HepG2 (cell line): ENCODE measurements at regions not wholly inside any gene's neighbourhood (a gene's known extent, or its start where the extent isn't known, plus 50 kb on each side); places are given as distances from the start of the nearest gene placed in this dataset.

Source experiments
- ATAC-seq: fragments of 200-7000 bp; cut with Tn5 transposase; 3 replicates; pipeline ENCODE4 v1.9.1; 2020; ENCODE audit warnings: mild to moderate bottlenecking, moderate library complexity
- BruUV-seq: library from RNA; stranded (reverse); fragments of 400-500 nt; replicated peaks from 2 replicates; lab custom pipeline; 2021; lab: Mats Ljungman, UMichigan
- CTCF ChIA-PET: fragments of 300-600 bp; formaldehyde crosslinking; extraction: SDS; loops from one replicate; lab custom pipeline; 2021; ENCODE audit warnings: low total read pairs, inconsistent platforms, low intra/inter-chr PET ratio; lab: Yijun Ruan, JAX
- POLR2A ChIA-PET: fragments of 350-600 bp; sonication (Branson Sonifier 250); formaldehyde crosslinking; loops from one replicate; lab custom pipeline; 2020; ENCODE audit warnings: antibody characterized with exemption, inconsistent platforms; lab: Yijun Ruan, JAX
- DNase-seq: peaks from one replicate; pipeline ENCODE4 v3.0.0-alpha.2; 2015; ENCODE audit warnings: low spot score
- FAIRE-seq: peaks from 3 replicates; lab custom pipeline; 2011; peaks lifted over from hg19 to GRCh38; lab: Jason Lieb, UNC
- H2AFZ ChIP-seq: one replicate; pipeline ENCODE4 v1.6.1; 2011; ENCODE audit warnings: low read length, inconsistent platforms
- H3K27ac ChIP-seq: fragments of 300-600 bp; 3 replicates; pipeline ENCODE4 v1.8.0; 2011; ENCODE audit warnings: mixed run types, mild to moderate bottlenecking, mixed read lengths, low read length, inconsistent platforms; ENCODE audit not compliant: insufficient read depth; ENCODE audit errors: extremely low read length
- H3K27me3 ChIP-seq, 2 experiments: fragments of 200-600 bp in 1 of 2; 2 replicates in 1 of 2; 3 replicates in 1 of 2; pipeline versions ENCODE4 v1.6.0 to v1.8.0; 2011; ENCODE audit warnings: low read length in 2 of 2, mild to moderate bottlenecking in 2 of 2, moderate library complexity in 2 of 2, inconsistent platforms in 1 of 2; ENCODE audit not compliant: insufficient read depth in 2 of 2, control insufficient read depth in 1 of 2
- H3K36me3 ChIP-seq, 2 experiments: fragments of 200-600 bp in 1 of 2; replicated peaks in 1 of 2; 2 replicates in 1 of 2; 3 replicates in 1 of 2; pipeline versions ENCODE4 v1.5.1 to v1.8.0; 2011; ENCODE audit warnings: low read length in 2 of 2, inconsistent platforms in 1 of 2; ENCODE audit not compliant: insufficient read depth in 2 of 2, control insufficient read depth in 1 of 2
- H3K4me1 ChIP-seq: 2 replicates; pipeline ENCODE4 v1.5.1; 2012; ENCODE audit warnings: low read length, inconsistent platforms; ENCODE audit not compliant: insufficient read depth
- H3K4me2 ChIP-seq: 2 replicates; pipeline ENCODE4 v1.6.0; 2011; ENCODE audit warnings: low read depth, low read length, inconsistent platforms
- H3K4me3 ChIP-seq, 3 experiments: fragments of 200-600 bp in 1 of 3; sonication (generic), shearing (Covaris generic) in 1 of 3; replicated peaks in 1 of 3; 2 replicates each; pipeline ENCODE4 v1.5.1; 2011 to 2016; ENCODE audit warnings: low read length in 3 of 3, inconsistent platforms in 2 of 3, low read depth in 2 of 3, mild to moderate bottlenecking in 2 of 3, control low read depth in 1 of 3, mixed read lengths in 1 of 3; ENCODE audit not compliant: insufficient read depth in 1 of 3
- H3K79me2 ChIP-seq: one replicate; pipeline ENCODE4 v1.6.1; 2011; ENCODE audit warnings: low read length, inconsistent platforms; ENCODE audit not compliant: insufficient read depth
- H3K9ac ChIP-seq: 2 replicates; pipeline ENCODE4 v1.6.0; 2011; ENCODE audit warnings: mild to moderate bottlenecking, low read depth, low read length, inconsistent platforms; ENCODE audit not compliant: insufficient read depth
- H3K9me3 ChIP-seq: 2 replicates; pipeline ENCODE4 v1.5.1; 2012; ENCODE audit warnings: mild to moderate bottlenecking, low read length
- H4K20me1 ChIP-seq: 2 replicates; pipeline ENCODE4 v1.6.0; 2011; ENCODE audit warnings: inconsistent platforms, mild to moderate bottlenecking, low read length, moderate library complexity; ENCODE audit not compliant: insufficient read depth
- E2F1 ChIP-seq: sonication (generic); formaldehyde crosslinking; IDR thresholded peaks from 2 replicates; pipeline ENCODE4 v1.5.0; 2020; ENCODE audit warnings: missing genetic modification reagents
- HNF4G ChIP-seq, 2 experiments: sonication (generic) in 1 of 2; formaldehyde crosslinking in 1 of 2; IDR thresholded peaks; 2 replicates each; pipeline versions ENCODE4 v1.4.0 to v1.6.1; 2011 to 2020; ENCODE audit warnings: borderline replicate concordance in 2 of 2, low read depth in 2 of 2, mild to moderate bottlenecking in 2 of 2, low read length in 1 of 2, missing genetic modification reagents in 1 of 2, moderate library complexity in 1 of 2
- KAT8 ChIP-seq: IDR thresholded peaks from 2 replicates; pipeline ENCODE4 v1.6.1; 2016; ENCODE audit warnings: missing genetic modification reagents, missing compliant biosample characterization
- RNF219 ChIP-seq: sonication (generic); formaldehyde crosslinking; IDR thresholded peaks from 2 replicates; pipeline ENCODE4 v1.5.0; 2020; ENCODE audit warnings: mild to moderate bottlenecking, missing genetic modification reagents
- TEAD2 ChIP-seq: sonication (generic); formaldehyde crosslinking; IDR thresholded peaks from 2 replicates; pipeline ENCODE4 v1.9.0; 2021; ENCODE audit warnings: missing genetic modification reagents
- TSC22D2 ChIP-seq: sonication (generic); formaldehyde crosslinking; IDR thresholded peaks from 2 replicates; pipeline ENCODE4 v1.5.1; 2020; ENCODE audit warnings: missing genetic modification reagents, mild to moderate bottlenecking, borderline replicate concordance
- ZFP36L2 ChIP-seq: sonication (generic); formaldehyde crosslinking; IDR thresholded peaks from 2 replicates; pipeline ENCODE4 v1.4.0; 2020; ENCODE audit warnings: missing genetic modification reagents
- ZMYM3 ChIP-seq: sonication (generic); formaldehyde crosslinking; IDR thresholded peaks from 2 replicates; pipeline ENCODE4 v1.5.1; 2020; ENCODE audit warnings: mild to moderate bottlenecking, missing genetic modification reagents
- ZNF224 ChIP-seq: sonication (generic); formaldehyde crosslinking; IDR thresholded peaks from 2 replicates; pipeline ENCODE4 v1.5.0; 2020; ENCODE audit warnings: mild to moderate bottlenecking, missing genetic modification reagents
- ZNF800 ChIP-seq: sonication (generic); formaldehyde crosslinking; IDR thresholded peaks from 2 replicates; pipeline ENCODE4 v1.4.0; 2020; ENCODE audit warnings: missing genetic modification reagents
- WGBS: methylation state at CpG from one replicate; pipeline ENCODE4 v1.1.6; 2017; ENCODE audit warnings: low lambda C conversion rate; 5-methylcytosine and 5-hydroxymethylcytosine counted together
- in situ Hi-C: cut with HindIII; loops from 2 replicates; pipeline ENCODE4 v1.10.0; 2017; ENCODE audit warnings: low pct_unique_long_range_greater_than_20kb; ENCODE audit not compliant: extremely low pct_ligation_motif_present
- intact Hi-C: fragments of 100-400 bp; cut with micrococcal nuclease; formaldehyde crosslinking; loops from one replicate; pipeline ENCODE4 v1.10.0; 2022; ENCODE audit not compliant: unreplicated experiment
- TF ChIP-seq, protein P1 (sequence below): sonication (generic); formaldehyde crosslinking; IDR thresholded peaks from 2 replicates; pipeline ENCODE4 v1.8.0; 2022; ENCODE audit warnings: mild to moderate bottlenecking, missing genetic modification reagents, moderate library complexity
- TF ChIP-seq, protein P2 (sequence below): sonication (generic); formaldehyde crosslinking; conservative IDR thresholded peaks from 2 replicates; pipeline ENCODE4 v1.8.0; 2022; ENCODE audit warnings: mild to moderate bottlenecking, moderate library complexity, missing genetic modification reagents
- TF ChIP-seq, protein P3 (sequence below): sonication (generic); formaldehyde crosslinking; IDR thresholded peaks from 2 replicates; pipeline ENCODE4 v1.8.1; 2023; ENCODE audit warnings: mild to moderate bottlenecking, missing genetic modification reagents

DNA sequence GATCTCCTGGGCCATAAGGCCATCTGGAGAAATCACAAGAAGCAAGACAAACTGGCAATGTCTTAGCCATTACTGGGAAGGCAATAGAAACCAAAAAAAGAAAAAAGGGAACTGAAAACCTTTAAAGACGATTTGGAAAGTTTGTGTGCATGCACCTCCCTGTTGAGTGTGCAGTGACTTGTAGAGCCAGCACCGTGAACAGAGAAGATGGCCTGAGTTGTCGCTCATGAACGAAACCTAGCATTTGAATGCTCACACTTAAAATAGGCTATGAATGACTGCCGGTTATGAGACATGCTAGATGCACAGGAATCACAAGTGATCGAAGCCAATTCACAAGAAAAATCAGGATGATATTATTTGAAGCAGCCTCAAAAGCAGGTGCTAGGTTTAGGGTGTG, 151.3 kb upstream of the ADO start:
- H2AFZ ChIP-seq = no peak overlapping the region
- FAIRE-seq (no peak), ATAC-seq (no peak), DNase-seq (no peak)
- no peak overlapping the region for H3K27ac ChIP-seq
- intact Hi-C loops (no loop called here), in situ Hi-C loops (no loop called here)
- no peak for TF ChIP-seq ZFP36L2 (CRISPR knock-in tag)
- no peak for TF ChIP-seq TEAD2
- no peak for TF ChIP-seq HNF4G (IDR thresholded peaks at IDR 0.05; ENCODE audit: borderline replicate concordance, low read depth, low read length)
- no peak for TF ChIP-seq HNF4G (CRISPR knock-in tag; IDR thresholded peaks at IDR 0.05; ENCODE audit: borderline replicate concordance, low read depth)
- TF ChIP-seq, protein P1, sequence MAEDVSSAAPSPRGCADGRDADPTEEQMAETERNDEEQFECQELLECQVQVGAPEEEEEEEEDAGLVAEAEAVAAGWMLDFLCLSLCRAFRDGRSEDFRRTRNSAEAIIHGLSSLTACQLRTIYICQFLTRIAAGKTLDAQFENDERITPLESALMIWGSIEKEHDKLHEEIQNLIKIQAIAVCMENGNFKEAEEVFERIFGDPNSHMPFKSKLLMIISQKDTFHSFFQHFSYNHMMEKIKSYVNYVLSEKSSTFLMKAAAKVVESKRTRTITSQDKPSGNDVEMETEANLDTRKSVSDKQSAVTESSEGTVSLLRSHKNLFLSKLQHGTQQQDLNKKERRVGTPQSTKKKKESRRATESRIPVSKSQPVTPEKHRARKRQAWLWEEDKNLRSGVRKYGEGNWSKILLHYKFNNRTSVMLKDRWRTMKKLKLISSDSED = no peak
- TF ChIP-seq, protein P2, sequence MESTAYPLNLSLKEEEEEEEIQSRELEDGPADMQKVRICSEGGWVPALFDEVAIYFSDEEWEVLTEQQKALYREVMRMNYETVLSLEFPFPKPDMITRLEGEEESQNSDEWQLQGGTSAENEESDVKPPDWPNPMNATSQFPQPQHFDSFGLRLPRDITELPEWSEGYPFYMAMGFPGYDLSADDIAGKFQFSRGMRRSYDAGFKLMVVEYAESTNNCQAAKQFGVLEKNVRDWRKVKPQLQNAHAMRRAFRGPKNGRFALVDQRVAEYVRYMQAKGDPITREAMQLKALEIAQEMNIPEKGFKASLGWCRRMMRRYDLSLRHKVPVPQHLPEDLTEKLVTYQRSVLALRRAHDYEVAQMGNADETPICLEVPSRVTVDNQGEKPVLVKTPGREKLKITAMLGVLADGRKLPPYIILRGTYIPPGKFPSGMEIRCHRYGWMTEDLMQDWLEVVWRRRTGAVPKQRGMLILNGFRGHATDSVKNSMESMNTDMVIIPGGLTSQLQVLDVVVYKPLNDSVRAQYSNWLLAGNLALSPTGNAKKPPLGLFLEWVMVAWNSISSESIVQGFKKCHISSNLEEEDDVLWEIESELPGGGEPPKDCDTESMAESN (CRISPR knock-in tag) = no peak
- no peak for TF ChIP-seq KAT8 (CRISPR knock-in tag)
- no peak for TF ChIP-seq ZNF800 (CRISPR knock-in tag)
- no peak for TF ChIP-seq RNF219 (CRISPR knock-in tag)
- no peak for TF ChIP-seq ZNF224 (CRISPR knock-in tag)
- TF ChIP-seq ZMYM3 = no peak
- TF ChIP-seq E2F1 (CRISPR knock-in tag) = no peak
- no peak for TF ChIP-seq TSC22D2 (CRISPR knock-in tag)
- TF ChIP-seq, protein P3, sequence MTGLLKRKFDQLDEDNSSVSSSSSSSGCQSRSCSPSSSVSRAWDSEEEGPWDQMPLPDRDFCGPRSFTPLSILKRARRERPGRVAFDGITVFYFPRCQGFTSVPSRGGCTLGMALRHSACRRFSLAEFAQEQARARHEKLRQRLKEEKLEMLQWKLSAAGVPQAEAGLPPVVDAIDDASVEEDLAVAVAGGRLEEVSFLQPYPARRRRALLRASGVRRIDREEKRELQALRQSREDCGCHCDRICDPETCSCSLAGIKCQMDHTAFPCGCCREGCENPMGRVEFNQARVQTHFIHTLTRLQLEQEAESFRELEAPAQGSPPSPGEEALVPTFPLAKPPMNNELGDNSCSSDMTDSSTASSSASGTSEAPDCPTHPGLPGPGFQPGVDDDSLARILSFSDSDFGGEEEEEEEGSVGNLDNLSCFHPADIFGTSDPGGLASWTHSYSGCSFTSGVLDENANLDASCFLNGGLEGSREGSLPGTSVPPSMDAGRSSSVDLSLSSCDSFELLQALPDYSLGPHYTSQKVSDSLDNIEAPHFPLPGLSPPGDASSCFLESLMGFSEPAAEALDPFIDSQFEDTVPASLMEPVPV (CRISPR knock-in tag) = no peak
- H3K4me3 ChIP-seq = no peak overlapping the region
- no peaks in the 10 kb centered on the region for H4K20me1 ChIP-seq
- ChIA-PET CTCF (no interaction called here), POLR2A (no interaction called here)
- H3K4me2 ChIP-seq = no peak overlapping the region
- 35% methylated on average over 6 of the region's 6 CpGs for WGBS
- H3K79me2 ChIP-seq = no peaks in the 10 kb centered on the region
- no TSS peak for BruUV-seq
- no peaks in the 10 kb centered on the region for H3K36me3 ChIP-seq
- no peaks in the 10 kb centered on the region for H3K4me1 ChIP-seq
- H3K9me3 ChIP-seq = no peaks in the 10 kb centered on the region
- H3K9ac ChIP-seq = no peak overlapping the region
- H3K27me3 ChIP-seq = no peaks in the 10 kb centered on the region; a peak in 1 of 5 replicates
